ENCODE measurements at regions not wholly inside any gene's neighbourhood (a gene's known extent, or its start where the extent isn't known, plus 50 kb on each side); places are given as distances from the start of the nearest gene placed in this dataset.

DNA sequence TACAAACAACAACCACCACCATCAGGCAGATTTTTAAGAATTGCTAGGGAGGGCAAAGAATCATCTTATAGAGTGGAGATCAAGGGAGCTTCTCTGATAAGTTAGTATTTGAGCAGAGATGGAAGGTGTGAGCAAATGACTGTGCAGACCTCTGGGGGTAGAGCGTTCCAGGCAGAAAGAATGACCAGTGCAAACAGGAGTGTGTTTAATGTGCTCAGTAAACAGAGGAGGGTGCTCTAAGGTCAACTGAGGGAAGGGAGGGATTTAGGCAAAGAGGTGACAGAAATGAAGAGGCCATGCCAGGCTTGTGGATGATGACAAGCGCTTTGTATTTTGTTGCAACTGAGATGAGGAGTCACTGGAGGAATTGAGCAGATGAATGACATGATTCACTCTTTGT lies 172.5 kb upstream of the GJB5 start:
- H3K9ac ChIP-seq (ENCODE audit: low read length), result no peak overlapping the region
- H3K4me2 ChIP-seq (replicated peaks; ENCODE audit: low read depth, low read length, poor library complexity, severe bottlenecking), result no peak overlapping the region
- Mint-ChIP-seq H3K4me1 (no peaks in the 10 kb centered on the region), H3K27me3 (peaks cover 42% of the 10 kb centered on the region), H3K4me3 (no peak overlapping the region), H3K27ac (no peak overlapping the region), H3K9me3 (ENCODE audit: insufficient read depth) (no peaks in the 10 kb centered on the region)
- H3K4me3 ChIP-seq (ENCODE audit: control extremely low read depth in 1 of 5, extremely low read depth in 1 of 5, insufficient read depth in 1 of 5, low read depth in 2 of 5, low read length in 4 of 5), result no peak overlapping the region
- no peaks in the 10 kb centered on the region for H3K79me2 ChIP-seq (ENCODE audit: control insufficient read depth, insufficient read depth, low read length)
- no peaks in the 10 kb centered on the region for H3K36me3 ChIP-seq (replicated peaks in 1 of 2; ENCODE audit: control extremely low read depth in 1 of 2, control insufficient read depth in 1 of 2, extremely low read depth in 1 of 2, insufficient read depth in 2 of 2, low read length in 1 of 2)
- TF ChIP-seq EZH2 (IDR thresholded peaks at IDR 0.05; ENCODE audit: borderline replicate concordance, insufficient read depth, low read depth, low read length, poor library complexity, severe bottlenecking), result no peak
- TF ChIP-seq, protein P1, sequence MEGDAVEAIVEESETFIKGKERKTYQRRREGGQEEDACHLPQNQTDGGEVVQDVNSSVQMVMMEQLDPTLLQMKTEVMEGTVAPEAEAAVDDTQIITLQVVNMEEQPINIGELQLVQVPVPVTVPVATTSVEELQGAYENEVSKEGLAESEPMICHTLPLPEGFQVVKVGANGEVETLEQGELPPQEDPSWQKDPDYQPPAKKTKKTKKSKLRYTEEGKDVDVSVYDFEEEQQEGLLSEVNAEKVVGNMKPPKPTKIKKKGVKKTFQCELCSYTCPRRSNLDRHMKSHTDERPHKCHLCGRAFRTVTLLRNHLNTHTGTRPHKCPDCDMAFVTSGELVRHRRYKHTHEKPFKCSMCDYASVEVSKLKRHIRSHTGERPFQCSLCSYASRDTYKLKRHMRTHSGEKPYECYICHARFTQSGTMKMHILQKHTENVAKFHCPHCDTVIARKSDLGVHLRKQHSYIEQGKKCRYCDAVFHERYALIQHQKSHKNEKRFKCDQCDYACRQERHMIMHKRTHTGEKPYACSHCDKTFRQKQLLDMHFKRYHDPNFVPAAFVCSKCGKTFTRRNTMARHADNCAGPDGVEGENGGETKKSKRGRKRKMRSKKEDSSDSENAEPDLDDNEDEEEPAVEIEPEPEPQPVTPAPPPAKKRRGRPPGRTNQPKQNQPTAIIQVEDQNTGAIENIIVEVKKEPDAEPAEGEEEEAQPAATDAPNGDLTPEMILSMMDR (IDR thresholded peaks at IDR 0.05), result no peak
- DNase-seq (no peak), ATAC-seq (ENCODE audit: low read depth) (no peak)
- H3K27me3 ChIP-seq (replicated peaks in 1 of 4; ENCODE audit: control extremely low read depth in 1 of 4, control insufficient read depth in 3 of 4, insufficient read depth in 4 of 4, low read length in 3 of 4), result no peaks in the 10 kb centered on the region
- intact Hi-C loops (cut with micrococcal nuclease), result no loop called here
- H2AFZ ChIP-seq (ENCODE audit: insufficient read depth, low read depth, low read length, poor library complexity, severe bottlenecking), result no peak overlapping the region
- WGBS (ENCODE audit: insufficient coverage), result 89% methylated on average over 2 of the region's 2 CpGs
- ChIA-PET CTCF (no interaction called here), POLR2A (no interaction called here)
- no peaks in the 10 kb centered on the region for H3K4me1 ChIP-seq (ENCODE audit: control insufficient read depth in 2 of 2, insufficient read depth in 2 of 2, low read length in 2 of 2)
- no peaks in the 10 kb centered on the region for H4K20me1 ChIP-seq (ENCODE audit: control insufficient read depth, insufficient read depth, low read length, poor library complexity, severe bottlenecking)
- no peaks in the 10 kb centered on the region for H3K9me3 ChIP-seq (ENCODE audit: control extremely low read depth in 1 of 3, control insufficient read depth in 2 of 3, insufficient read depth in 1 of 3, low read length in 2 of 3)
- H3K27ac ChIP-seq (ENCODE audit: low read length in 2 of 2), result no peak overlapping the region

- no peak overlapping the region for H3K9ac ChIP-seq (ENCODE audit: low read length)
- H2AFZ ChIP-seq (ENCODE audit: insufficient read depth, low read depth, low read length, poor library complexity, severe bottlenecking), result no peak overlapping the region
- no CpG with 5 or more reads among the region's 2 CpGs for WGBS (ENCODE audit: insufficient coverage)
- Mint-ChIP-seq H3K9me3 (ENCODE audit: insufficient read depth) (no peaks in the 10 kb centered on the region), H3K4me3 (no peak overlapping the region), H3K27ac (no peak overlapping the region), H3K4me1 (no peaks in the 10 kb centered on the region), H3K27me3 (peaks cover 11% of the 10 kb centered on the region)
- no peak overlapping the region for H3K4me3 ChIP-seq (ENCODE audit: control extremely low read depth in 1 of 5, extremely low read depth in 1 of 5, insufficient read depth in 1 of 5, low read depth in 2 of 5, low read length in 4 of 5)
- ATAC-seq (ENCODE audit: low read depth), result no peak
- no peaks in the 10 kb centered on the region for H3K27me3 ChIP-seq (replicated peaks in 1 of 4; ENCODE audit: control extremely low read depth in 1 of 4, control insufficient read depth in 3 of 4, insufficient read depth in 4 of 4, low read length in 3 of 4)
- no peak overlapping the region for H3K27ac ChIP-seq (ENCODE audit: low read length in 2 of 2)
- no peaks in the 10 kb centered on the region for H4K20me1 ChIP-seq (ENCODE audit: control insufficient read depth, insufficient read depth, low read length, poor library complexity, severe bottlenecking)
- intact Hi-C loops (cut with micrococcal nuclease), result no loop called here
- DNase-seq, result no peak
- TF ChIP-seq, protein P1 (IDR thresholded peaks at IDR 0.05), result no peak
- no peak for TF ChIP-seq EZH2 (IDR thresholded peaks at IDR 0.05; ENCODE audit: borderline replicate concordance, insufficient read depth, low read depth, low read length, poor library complexity, severe bottlenecking)
- no peaks in the 10 kb centered on the region for H3K4me1 ChIP-seq (ENCODE audit: control insufficient read depth in 2 of 2, insufficient read depth in 2 of 2, low read length in 2 of 2)
- ChIA-PET POLR2A (no interaction called here), CTCF (no interaction called here)
- no peak overlapping the region for H3K4me2 ChIP-seq (replicated peaks; ENCODE audit: low read depth, low read length, poor library complexity, severe bottlenecking)
- H3K36me3 ChIP-seq (replicated peaks in 1 of 2; ENCODE audit: control extremely low read depth in 1 of 2, control insufficient read depth in 1 of 2, extremely low read depth in 1 of 2, insufficient read depth in 2 of 2, low read length in 1 of 2), result no peaks in the 10 kb centered on the region
- H3K79me2 ChIP-seq (ENCODE audit: control insufficient read depth, insufficient read depth, low read length), result no peaks in the 10 kb centered on the region
- no peaks in the 10 kb centered on the region for H3K9me3 ChIP-seq (ENCODE audit: control extremely low read depth in 1 of 3, control insufficient read depth in 2 of 3, insufficient read depth in 1 of 3, low read length in 2 of 3)
These were observed 167.1 kb upstream of the GJB5 start for GRCh38 chr1:34587761-34588160.

Measured in B cell (primary cell).